ENCODE measurements at regions not wholly inside any gene's neighbourhood (a gene's known extent, or its start where the extent isn't known, plus 50 kb on each side); places are given as distances from the start of the nearest gene placed in this dataset.

DNA sequence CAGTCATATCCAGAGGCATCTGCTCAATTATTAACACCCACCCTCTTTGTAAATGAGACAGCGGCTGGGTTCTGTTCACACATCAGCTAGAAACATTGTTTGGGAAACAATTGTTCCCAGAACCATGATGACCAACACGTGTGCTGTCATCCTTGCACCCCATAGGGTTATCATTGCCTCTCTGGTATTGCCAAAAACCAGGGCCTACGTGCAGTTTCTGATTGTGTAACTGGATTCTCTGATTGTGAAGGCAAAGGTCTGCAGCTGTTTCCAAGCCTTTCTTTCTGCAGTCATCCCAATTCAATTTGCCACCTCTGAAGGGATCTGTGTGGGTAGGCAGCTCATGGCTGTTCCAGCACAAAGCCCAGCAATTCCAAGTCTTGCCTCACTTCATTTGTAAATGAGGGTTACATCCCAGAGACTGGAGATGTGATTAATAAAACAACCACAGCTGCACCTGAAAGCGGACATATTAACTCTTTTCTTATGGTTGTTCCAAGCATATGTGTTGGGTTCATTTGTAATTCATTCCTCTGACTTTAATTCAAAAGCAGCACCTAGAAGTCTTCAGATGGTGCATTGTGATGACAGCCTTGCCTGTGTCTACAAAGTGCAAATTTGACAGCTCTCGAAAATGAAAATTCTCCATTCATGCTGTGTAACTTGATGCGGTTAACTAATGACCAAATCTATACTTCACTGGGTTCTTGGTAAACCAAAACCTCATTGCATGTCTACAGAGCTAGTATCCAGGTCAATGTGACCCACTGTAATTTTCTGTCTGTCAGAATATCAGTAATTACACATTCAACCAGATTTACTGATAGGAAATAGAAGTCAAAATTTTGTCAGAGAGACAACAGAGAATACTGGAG lies 66.6 kb downstream of the YIPF5 start:
- Histone ChIP-seq H3K27me3 (no peaks in the 10 kb centered on the region), H3K4me1 (no peaks in the 10 kb centered on the region), H3K27ac (no peak overlapping the region), H3K36me3 (ENCODE audit: low read depth, missing control alignments) (no peaks in the 10 kb centered on the region), H3K4me3 (no peak overlapping the region), H3K9me3 (no peaks in the 10 kb centered on the region)
- intact Hi-C loops (cut with DNase I; ENCODE audit: low total_unique reads): no loop called here
- WGBS, 2 donors: 80 to 86% methylated on average over 6 of the region's 6 CpGs
- DNase-seq: no peak
- no peak for TF ChIP-seq POLR2A (IDR thresholded peaks at IDR 0.05)
- TF ChIP-seq, protein P1, sequence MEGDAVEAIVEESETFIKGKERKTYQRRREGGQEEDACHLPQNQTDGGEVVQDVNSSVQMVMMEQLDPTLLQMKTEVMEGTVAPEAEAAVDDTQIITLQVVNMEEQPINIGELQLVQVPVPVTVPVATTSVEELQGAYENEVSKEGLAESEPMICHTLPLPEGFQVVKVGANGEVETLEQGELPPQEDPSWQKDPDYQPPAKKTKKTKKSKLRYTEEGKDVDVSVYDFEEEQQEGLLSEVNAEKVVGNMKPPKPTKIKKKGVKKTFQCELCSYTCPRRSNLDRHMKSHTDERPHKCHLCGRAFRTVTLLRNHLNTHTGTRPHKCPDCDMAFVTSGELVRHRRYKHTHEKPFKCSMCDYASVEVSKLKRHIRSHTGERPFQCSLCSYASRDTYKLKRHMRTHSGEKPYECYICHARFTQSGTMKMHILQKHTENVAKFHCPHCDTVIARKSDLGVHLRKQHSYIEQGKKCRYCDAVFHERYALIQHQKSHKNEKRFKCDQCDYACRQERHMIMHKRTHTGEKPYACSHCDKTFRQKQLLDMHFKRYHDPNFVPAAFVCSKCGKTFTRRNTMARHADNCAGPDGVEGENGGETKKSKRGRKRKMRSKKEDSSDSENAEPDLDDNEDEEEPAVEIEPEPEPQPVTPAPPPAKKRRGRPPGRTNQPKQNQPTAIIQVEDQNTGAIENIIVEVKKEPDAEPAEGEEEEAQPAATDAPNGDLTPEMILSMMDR (IDR thresholded peaks at IDR 0.05): no peak

GRCh38 chr5:144105371-144105770 lies 65.1 kb downstream of the YIPF5 start:
- DNase-seq: no peak
- Histone ChIP-seq H3K4me3 (no peak overlapping the region), H3K36me3 (ENCODE audit: low read depth, missing control alignments) (no peaks in the 10 kb centered on the region), H3K27me3 (no peaks in the 10 kb centered on the region), H3K9me3 (no peaks in the 10 kb centered on the region), H3K4me1 (no peaks in the 10 kb centered on the region), H3K27ac (no peak overlapping the region)
- intact Hi-C loops (cut with DNase I; ENCODE audit: low total_unique reads): no loop called here
- TF ChIP-seq, protein P1 (IDR thresholded peaks at IDR 0.05): no peak
- TF ChIP-seq POLR2A (IDR thresholded peaks at IDR 0.05): no peak
- WGBS, 2 donors: 89 to 97% methylated on average over 1 of the region's 1 CpG

DNA sequence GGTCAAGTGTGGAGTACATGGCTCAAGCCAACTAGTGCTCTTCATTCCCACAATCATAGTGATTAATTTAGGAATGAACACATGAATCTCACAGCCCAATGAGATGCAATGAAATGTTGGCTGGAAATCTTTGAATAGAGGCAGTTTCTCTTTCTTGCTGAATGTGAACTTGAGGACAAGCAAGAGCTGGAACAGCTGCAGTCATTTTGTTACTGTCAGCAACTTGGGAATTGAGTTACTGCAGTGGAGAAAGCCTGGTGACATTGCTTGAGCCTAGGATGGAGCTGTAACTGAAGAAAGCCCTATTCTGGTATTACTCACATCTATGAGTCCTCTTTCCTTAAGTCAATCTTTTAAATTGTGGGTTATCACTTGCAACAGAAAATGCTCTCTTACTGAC lies 62.3 kb downstream of the YIPF5 start:
- intact Hi-C loops (cut with DNase I; ENCODE audit: low total_unique reads): no loop called here
- Histone ChIP-seq H3K4me3 (no peak overlapping the region), H3K4me1 (no peaks in the 10 kb centered on the region), H3K9me3 (no peaks in the 10 kb centered on the region), H3K27ac (no peak overlapping the region), H3K27me3 (no peaks in the 10 kb centered on the region), H3K36me3 (ENCODE audit: low read depth, missing control alignments) (no peaks in the 10 kb centered on the region)
- DNase-seq: no peak
- no peak for TF ChIP-seq POLR2A (IDR thresholded peaks at IDR 0.05)
- TF ChIP-seq, protein P1 (IDR thresholded peaks at IDR 0.05): no peak

Measured in testis (tissue), 2 donors.